Lower leg skin (tissue), 3 donors: ENCODE measurements at regions not wholly inside any gene's neighbourhood (a gene's known extent, or its start where the extent isn't known, plus 50 kb on each side); places are given as distances from the start of the nearest gene placed in this dataset.

Experiments
- POLR2A ChIP-seq, 2 donors: fragments of 450-650 bp; IDR thresholded peaks; one replicate each; pipeline ENCODE4 v1.6.1; 2016 to 2017; ENCODE audit warnings: antibody characterized with exemption in 2 of 2, mild to moderate bottlenecking in 1 of 2, moderate library complexity in 1 of 2
- TF ChIP-seq, protein P1 (sequence below), 3 donors: fragments of 450-650 bp; IDR thresholded peaks; one replicate each; pipeline ENCODE4 v1.5.1; 2016; ENCODE audit warnings: antibody characterized with exemption in 3 of 3, mild to moderate bottlenecking in 3 of 3, moderate library complexity in 2 of 3

DNA sequence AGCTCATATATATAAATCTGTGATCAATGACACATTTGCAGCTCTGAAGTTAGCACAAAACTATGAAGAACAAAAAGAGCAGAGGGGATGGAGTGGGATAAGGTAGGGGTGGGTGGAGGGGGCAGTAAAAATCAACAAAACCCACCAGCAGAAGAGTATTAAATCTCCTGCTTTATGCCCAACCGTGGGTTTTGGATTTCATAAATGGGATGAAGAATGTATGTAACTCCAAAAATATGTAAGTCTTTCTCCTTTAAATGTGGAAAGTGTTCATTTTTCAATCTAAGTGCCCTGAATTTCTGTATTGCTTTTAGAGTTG, 480.3 kb upstream of the MARCKS start:
- TF ChIP-seq, protein P1, sequence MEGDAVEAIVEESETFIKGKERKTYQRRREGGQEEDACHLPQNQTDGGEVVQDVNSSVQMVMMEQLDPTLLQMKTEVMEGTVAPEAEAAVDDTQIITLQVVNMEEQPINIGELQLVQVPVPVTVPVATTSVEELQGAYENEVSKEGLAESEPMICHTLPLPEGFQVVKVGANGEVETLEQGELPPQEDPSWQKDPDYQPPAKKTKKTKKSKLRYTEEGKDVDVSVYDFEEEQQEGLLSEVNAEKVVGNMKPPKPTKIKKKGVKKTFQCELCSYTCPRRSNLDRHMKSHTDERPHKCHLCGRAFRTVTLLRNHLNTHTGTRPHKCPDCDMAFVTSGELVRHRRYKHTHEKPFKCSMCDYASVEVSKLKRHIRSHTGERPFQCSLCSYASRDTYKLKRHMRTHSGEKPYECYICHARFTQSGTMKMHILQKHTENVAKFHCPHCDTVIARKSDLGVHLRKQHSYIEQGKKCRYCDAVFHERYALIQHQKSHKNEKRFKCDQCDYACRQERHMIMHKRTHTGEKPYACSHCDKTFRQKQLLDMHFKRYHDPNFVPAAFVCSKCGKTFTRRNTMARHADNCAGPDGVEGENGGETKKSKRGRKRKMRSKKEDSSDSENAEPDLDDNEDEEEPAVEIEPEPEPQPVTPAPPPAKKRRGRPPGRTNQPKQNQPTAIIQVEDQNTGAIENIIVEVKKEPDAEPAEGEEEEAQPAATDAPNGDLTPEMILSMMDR (IDR thresholded peaks at IDR 0.05) = no peak
- TF ChIP-seq POLR2A (IDR thresholded peaks at IDR 0.05) = no peak
